GM18505 (cell line): ENCODE measurements at regions not wholly inside any gene's neighbourhood (a gene's known extent, or its start where the extent isn't known, plus 50 kb on each side); places are given as distances from the start of the nearest gene placed in this dataset.

ENCODE experiments used
- ATAC-seq: cut with Tn5 transposase; IDR thresholded peaks from one replicate; pipeline ENCODE4 v1.9.1; 2021; ENCODE audit not compliant: unreplicated experiment
- POLR2A ChIP-seq: IDR thresholded peaks from 4 replicates; pipeline ENCODE4 v1.6.1; 2011; ENCODE audit warnings: borderline replicate concordance; ENCODE audit not compliant: insufficient read depth, insufficient read length; ENCODE audit errors: extremely low read depth

DNA sequence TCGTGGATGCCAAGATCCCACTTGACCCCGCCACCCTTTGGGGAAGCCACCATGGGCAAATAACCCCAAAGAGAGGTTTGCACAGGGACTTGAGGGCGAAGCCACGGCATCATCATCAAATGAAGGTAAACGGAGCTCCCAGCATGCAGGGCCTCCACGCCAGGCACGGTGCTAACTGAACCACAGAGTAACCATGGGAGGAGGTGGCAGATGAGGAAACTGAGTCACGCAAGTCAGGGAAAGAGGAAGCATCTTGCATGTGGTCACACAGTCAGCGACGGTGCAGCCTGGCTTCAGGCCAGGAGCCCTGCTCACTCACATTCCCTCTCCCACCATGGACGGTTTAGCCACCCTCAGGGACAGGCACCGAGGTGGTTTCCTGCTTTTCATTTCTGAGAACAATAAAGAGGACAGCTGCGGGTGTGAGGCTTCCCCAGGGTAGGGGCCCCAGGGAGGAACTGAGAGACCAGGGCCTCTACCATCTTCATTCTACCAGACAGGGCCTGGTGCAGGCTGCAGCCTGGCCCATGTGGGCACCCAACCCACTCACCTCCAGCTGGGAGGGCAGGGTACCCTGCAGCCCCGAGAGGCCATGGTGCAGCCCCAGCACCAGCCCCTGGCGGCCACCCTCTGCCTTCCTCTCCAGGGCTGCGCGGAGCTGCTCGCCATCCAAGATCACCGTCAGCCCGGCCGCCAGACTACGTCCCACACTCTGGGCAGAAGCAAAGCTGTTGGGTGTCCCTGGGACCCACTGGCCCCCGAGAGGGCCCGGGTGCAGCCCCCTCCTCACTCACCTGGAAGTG, 78.3 kb downstream of the RMI2 start:
- no peak for TF ChIP-seq POLR2A
- ATAC-seq = peak; percentile 46

DNA sequence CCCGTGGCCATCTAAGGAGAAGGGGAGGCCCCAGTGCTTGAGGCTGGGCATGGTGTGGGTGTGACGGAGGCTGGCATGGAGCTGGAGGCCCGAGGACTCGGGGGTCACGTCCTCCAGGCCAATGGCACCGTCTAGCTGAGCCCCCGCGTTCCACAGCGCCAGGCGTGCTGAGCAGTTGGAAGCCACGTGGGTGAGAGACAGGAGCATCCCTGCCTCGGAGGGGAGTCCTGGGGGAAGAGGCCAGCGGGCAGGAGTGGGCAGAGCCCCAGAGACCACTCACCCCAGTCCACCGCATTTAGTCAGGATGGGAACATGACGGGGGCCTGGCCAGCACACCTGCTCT, 78.8 kb downstream of the RMI2 start:
- ATAC-seq = no peak
- no peak for TF ChIP-seq POLR2A

DNA sequence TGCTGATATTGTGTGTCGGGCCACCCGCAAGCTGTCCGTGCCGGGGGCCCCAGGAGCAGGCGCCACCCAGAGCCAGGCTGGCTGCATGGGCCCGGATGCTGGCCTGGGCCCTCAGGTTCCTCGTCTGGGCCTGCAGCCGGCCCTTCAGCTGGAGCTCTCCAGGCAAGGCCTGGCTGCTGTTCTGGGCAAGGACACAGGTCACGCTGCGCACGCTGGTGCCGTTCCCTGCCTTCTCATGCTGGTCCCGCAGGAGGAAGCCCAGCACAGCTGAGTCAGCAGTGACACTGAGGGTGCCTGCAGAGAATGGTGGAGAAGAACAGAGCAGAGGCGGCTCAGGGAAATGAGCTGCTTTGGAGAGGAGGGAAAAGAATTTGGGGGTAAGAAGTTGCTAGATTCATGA, 79.9 kb downstream of the RMI2 start:
- ATAC-seq = no peak
- no peak for TF ChIP-seq POLR2A

DNA sequence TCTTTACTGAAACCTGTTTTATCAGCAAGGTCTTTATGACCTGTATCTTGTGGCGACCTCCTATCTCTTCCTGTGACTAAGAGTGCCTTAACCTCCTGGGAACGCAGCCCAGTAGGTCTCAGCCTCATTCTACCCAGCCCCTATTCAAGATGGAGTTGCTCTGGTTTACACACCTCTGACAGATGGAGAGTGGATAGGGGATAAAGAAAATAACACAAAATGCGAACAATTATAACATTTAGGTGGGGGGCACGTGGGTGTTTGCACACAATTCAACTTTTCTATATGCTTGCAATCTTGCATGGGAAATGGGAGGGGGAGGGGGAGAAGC, 83.3 kb downstream of the RMI2 start:
- ATAC-seq = no peak
- no peak for TF ChIP-seq POLR2A

DNA sequence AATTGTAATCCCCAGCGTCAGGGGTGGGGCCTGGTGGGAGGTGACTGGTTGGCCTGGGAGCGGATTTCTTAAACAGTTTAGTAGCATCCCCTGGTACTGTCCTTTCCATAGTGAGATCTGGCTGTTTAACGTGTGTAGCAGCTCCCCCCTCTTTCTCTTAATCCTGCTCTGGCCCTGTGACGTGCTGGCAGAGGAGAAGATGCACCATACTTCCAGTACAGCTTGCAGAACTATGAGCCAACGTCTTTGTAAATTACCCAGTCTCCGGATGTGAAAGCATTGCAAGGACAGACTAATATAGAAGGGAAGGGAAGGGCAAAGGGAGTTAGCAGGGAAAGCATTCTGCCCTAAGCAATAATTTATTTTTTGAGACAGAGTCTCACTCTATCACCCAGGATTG, 83.9 kb downstream of the RMI2 start:
- no peak for ATAC-seq
- no peak for TF ChIP-seq POLR2A

DNA sequence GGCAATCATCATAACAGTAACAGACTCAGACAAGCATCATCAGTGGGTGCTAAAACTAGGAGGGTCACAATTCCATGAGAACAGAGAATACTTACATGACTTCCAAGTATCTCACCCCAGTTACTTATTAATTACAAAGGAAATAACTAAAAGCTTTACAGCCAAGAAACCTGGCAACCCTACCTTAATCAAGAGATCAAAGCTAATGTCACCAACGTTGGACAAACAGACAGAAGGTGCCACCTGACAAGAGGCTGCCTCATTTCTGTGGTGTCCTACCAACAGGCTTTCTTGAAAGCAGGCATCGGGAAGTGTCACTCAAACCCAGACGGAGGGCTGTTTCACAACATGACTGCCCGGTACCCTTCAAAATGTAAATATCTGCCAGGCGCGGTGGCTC, 84.6 kb downstream of the RMI2 start:
- TF ChIP-seq POLR2A = no peak
- ATAC-seq = no peak

DNA sequence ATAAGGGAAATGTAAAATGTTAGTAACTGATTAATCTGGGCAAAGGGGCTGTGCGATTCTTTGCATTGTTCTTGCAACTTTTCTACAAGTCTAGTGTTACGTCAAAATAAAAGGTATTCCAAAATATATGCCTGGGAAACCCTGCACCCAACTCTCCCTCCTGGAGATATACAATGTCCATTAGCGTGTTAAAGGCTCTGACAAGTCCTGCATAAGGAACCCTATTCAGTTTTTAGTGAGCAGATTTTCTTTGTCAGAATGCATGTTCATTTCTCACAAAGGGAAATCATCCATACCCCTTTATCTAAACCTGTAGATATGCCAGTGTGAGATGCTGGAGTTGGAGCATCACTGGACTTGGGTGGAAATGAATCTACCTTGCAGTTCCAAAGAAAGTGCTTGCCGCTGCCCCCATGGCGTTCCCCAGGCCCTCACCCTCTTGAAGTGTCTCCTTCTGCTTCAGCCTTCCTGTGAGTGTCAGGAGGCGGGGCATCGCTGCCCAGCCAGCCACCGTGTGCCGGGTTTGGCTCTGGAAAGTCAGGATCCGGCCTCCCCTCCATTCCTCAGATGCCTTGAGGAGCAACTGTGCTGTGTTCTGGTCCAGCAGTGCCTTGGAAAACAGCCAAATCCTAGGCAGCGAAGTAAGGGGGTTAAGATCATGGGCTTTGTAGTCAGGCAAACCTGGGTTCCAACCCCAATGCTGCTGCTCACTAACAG, 85.5 kb downstream of the RMI2 start:
- ATAC-seq = no peak
- no peak for TF ChIP-seq POLR2A

DNA sequence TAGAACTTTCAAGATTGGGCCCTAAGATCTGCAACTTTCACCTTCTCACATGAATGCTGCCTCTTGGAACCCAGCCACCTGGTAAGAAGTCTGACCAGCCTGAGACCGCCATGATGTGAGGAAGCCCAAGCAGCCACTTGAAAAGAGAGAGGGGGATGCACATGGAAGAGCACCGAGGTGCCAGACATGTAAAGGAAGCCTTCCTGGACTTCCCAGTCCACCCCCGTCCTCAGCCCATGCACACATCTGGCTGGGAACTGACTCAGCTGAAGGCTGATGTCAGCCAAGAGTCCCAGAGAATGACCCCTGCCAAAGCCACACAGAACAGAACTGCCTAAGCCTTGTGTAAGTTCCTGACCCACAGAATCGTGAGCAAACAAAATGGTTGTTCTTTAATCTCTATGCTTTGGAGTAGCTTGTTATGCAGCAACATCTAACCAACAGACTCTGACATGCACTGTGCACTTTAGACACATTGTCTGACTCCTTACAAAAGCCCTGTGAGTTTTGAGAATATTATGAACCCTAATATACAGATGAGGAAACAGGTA, 86.7 kb downstream of the RMI2 start:
- no peak for ATAC-seq
- no peak for TF ChIP-seq POLR2A

DNA sequence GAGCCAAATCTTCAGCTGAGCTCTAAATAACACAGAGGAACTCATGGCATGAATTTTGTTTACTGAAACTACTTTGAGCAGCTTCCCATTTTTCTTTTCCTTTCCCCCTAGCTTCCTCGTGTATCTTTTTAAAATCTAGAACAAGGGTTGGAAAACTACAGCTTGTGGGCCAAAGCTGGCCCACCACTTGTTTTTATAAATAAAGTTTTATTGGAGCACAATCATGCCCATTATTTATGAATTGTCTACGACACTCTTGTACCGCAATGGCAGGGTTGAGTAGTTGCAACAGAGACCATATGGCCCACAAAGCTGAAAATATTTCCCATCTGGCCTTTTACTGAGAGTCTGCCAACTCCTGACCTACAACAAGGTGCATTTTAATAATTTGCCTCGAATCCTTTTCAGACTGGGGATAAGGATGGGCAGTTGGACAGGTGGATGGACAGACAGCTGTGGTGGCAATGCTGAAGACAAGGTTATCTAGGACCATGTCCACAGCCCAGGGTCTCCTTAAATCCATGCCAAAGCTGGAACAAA, 87.7 kb downstream of the RMI2 start:
- ATAC-seq = no peak
- no peak for TF ChIP-seq POLR2A

DNA sequence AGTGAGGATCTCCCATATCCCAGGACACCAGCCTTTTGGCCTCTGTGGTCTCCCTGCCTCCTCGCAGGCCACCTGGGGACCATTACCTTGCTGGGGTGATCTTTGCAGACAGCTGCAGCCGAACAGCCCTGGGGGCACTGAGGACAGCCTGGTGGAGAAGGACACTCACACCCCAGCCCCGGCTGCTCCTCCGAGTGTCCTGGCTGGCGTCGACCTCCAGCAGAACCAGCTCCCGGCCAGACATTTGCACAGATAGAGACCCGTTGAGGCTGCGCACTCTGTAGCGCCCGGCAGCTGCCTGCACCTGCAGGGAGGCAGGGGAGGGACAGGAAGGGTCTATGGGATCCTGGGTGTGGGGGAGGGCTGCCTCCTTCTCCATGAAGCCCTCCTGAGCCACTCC, 90.3 kb downstream of the RMI2 start:
- no peak for ATAC-seq
- no peak for TF ChIP-seq POLR2A

DNA sequence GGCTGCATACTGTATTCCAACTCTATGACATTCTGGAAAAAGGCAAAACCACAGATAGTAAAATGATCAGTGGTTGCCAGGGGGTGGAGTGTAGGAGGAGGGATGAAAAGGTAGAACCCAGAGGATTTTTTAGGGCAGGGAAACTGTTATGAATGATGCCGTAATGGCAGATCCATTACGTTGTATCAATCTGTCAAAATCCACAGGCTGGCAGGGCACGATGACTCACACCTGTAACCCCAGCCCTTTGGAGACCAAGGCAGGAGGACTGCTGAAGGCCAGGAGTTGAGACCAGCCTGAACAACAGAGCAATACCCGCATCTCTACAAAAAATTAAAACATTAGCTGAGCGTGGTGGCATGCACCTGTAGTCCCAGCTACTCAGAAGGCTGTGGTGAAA, 91.8 kb downstream of the RMI2 start:
- ATAC-seq = no peak
- TF ChIP-seq POLR2A = no peak

DNA sequence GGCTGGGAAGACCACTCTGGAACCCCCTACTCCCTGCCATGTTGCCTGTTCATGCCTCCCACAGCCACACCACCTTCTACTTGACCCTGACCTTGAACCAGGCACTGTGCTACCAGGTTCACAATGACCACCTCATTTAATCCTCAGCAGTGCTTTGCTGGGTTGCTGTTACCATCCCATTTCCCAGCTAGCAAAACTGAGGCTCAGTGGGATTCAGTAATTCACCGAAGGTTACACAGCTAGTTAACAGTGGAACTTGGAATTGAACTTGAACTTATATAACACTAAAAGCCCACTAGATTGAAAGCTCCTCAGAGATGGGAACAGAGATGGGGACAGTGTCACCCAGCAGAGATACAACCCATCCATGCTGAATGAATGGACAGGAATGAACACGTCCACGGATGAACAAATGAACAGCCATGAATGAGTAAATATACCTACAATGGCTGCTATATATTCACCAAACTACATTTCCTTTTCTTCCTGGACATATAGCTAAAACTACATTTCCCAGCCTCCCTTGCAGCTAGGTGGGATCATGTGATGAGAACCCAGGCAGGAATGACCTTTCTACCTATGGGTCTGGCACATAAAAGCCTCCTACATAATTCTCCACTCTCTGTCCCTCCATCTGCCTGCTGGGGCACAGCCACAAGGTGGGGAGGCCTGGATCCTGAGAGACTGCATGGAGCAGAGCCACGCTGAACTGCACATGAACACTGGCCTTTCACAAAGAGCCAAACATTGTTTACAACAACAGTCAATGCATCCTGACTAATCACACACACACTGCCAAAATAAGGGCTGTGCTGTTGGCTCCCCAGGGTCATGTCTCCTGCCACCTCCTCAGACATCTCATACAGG, 94.8 kb downstream of the RMI2 start:
- ATAC-seq = no peak

DNA sequence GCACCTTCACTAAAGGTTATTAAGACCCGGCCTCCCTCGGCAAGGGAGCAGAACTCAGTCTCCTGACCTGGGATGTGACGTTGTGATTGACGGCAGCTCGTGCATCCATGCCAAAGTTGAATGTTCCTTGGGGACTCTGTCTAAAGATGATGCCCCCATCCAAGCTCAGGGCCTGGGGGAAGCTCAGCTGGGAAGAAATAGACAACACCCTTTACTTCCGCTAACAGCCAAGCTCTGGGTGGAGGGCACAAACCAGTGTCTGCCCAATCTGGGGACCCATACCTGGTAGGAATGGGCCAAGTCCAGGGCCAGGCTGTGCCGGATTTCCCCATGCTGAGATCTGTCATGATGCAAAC, 95.4 kb downstream of the RMI2 start:
- TF ChIP-seq POLR2A = no peak
- ATAC-seq = no peak

More for the DNA sequence above, 94.8 kb downstream of the RMI2 start:
- no peak for TF ChIP-seq POLR2A

DNA sequence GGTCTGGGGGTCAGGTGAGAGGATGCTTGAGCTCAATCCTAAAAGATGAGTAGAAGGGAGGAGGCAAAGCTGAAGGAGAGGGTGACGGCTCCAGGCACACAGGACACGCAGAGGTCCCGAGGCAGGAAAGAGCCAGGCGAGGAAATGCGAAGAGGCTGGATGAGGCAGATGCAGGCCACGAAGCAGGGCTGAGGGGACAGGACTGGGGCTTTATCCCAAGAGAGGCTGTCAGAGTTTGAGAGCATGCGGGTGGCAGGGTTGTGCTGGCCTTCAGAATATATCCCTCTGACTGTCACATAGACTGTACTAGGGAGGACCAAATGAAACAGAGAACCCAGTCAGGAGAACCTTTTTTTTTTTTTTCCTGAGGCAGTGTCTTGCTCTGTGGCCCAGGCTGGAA, 100.2 kb downstream of the RMI2 start:
- ATAC-seq = no peak
- no peak for TF ChIP-seq POLR2A

DNA sequence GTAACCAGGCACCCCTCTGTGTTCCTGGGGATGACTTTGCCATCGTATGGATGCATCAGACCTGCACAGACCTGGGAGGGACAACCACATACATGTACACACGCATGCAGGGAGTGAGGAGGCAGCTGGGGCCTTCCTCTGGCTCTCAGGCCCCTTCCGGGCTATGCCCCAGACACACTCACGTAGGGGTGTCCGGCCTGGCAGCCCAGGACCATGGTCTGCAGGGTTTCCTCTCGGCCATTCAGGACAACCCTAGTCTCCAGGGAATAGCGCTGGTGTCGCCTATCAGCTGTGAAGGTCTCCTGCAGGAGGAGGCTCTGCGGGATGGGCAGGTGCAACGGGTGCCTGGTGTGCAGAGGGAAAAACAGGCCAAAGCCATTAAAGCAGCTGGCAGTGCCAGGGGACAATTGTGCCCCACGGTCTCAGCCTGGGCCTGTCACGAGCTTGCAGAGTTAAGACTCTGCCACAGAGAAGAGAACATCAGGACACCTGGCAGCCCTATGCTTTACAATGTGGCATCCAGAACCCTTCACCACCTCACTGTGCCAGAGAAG, 101.4 kb downstream of the RMI2 start:
- TF ChIP-seq POLR2A = no peak
- ATAC-seq = no peak
